Lower leg skin (tissue), 4 donors: ENCODE measurements at regions not wholly inside any gene's neighbourhood (a gene's known extent, or its start where the extent isn't known, plus 50 kb on each side); places are given as distances from the start of the nearest gene placed in this dataset.

Experiments
- DNase-seq, 2 donors: peaks; one replicate each; pipeline ENCODE4 v3.0.0-alpha.2; 2019; ENCODE audit warnings: low spot score in 2 of 2
- H3K4me3 ChIP-seq: fragments of 200-600 bp; sonication (generic); 2 replicates; pipeline ENCODE4 v1.5.1; 2017; ENCODE audit warnings: mild to moderate bottlenecking, low read depth; ENCODE audit not compliant: poor library complexity, severe bottlenecking
- POLR2A ChIP-seq, 2 donors: fragments of 450-650 bp; IDR thresholded peaks; one replicate each; pipeline ENCODE4 v1.6.1; 2016 to 2017; ENCODE audit warnings: antibody characterized with exemption in 2 of 2, mild to moderate bottlenecking in 1 of 2, moderate library complexity in 1 of 2
- WGBS, 2 donors: methylation state at CpG; one replicate each; pipeline ENCODE4 v1.1.5; 2018; 5-methylcytosine and 5-hydroxymethylcytosine counted together
- intact Hi-C: fragments of 100-400 bp; cut with DNase I; formaldehyde crosslinking; loops from one replicate; pipeline ENCODE4 v1.15.0; 2023; ENCODE audit warnings: low total_unique reads
- TF ChIP-seq, protein P1 (sequence below), 3 donors: fragments of 450-650 bp; IDR thresholded peaks; one replicate each; pipeline ENCODE4 v1.5.1; 2016; ENCODE audit warnings: antibody characterized with exemption in 3 of 3, mild to moderate bottlenecking in 3 of 3, moderate library complexity in 2 of 3

DNA sequence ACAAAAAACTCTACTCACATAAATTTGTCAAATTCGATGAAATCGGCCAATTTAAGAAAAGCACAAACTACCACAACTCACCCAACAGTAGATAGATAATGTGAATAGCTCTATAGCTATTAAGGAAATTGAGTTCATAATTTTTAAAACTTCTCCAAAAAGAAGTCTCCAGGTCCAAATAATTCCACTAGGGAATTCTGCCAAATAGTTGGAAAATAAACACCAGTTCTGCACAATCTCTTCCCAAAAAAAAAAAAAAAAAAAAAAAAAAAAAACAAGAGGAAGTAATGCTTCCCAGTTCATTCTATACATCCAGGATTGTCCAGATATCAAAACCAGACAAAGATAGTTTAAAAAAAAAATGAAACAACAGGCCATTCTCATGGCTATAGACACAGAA, 164.2 kb downstream of the POLR2M start:
- no peak for TF ChIP-seq POLR2A (IDR thresholded peaks at IDR 0.05)
- TF ChIP-seq, protein P1, sequence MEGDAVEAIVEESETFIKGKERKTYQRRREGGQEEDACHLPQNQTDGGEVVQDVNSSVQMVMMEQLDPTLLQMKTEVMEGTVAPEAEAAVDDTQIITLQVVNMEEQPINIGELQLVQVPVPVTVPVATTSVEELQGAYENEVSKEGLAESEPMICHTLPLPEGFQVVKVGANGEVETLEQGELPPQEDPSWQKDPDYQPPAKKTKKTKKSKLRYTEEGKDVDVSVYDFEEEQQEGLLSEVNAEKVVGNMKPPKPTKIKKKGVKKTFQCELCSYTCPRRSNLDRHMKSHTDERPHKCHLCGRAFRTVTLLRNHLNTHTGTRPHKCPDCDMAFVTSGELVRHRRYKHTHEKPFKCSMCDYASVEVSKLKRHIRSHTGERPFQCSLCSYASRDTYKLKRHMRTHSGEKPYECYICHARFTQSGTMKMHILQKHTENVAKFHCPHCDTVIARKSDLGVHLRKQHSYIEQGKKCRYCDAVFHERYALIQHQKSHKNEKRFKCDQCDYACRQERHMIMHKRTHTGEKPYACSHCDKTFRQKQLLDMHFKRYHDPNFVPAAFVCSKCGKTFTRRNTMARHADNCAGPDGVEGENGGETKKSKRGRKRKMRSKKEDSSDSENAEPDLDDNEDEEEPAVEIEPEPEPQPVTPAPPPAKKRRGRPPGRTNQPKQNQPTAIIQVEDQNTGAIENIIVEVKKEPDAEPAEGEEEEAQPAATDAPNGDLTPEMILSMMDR (IDR thresholded peaks at IDR 0.05) = no peak
- DNase-seq = no peak
- intact Hi-C loops = no loop called here
- WGBS, 2 donors = 79 to 95% methylated on average over 2 of the region's 2 CpGs
- no peak overlapping the region for H3K4me3 ChIP-seq

GRCh38 chr15:57872281-57873030, 165.9 kb downstream of the POLR2M start:
- no peak overlapping the region for H3K4me3 ChIP-seq
- no peak for TF ChIP-seq POLR2A (IDR thresholded peaks at IDR 0.05)
- TF ChIP-seq, protein P1 (IDR thresholded peaks at IDR 0.05) = no peak
- intact Hi-C loops = no loop called here
- DNase-seq = no peak
- WGBS, 2 donors = 50 to 59% methylated on average over 6 of the region's 6 CpGs

GRCh38 chr15:57873564-57874209, 167.2 kb downstream of the POLR2M start:
- DNase-seq = no peak
- no peak overlapping the region for H3K4me3 ChIP-seq
- intact Hi-C loops = no loop called here
- TF ChIP-seq, protein P1 (IDR thresholded peaks at IDR 0.05) = no peak
- TF ChIP-seq POLR2A (IDR thresholded peaks at IDR 0.05) = no peak
- 77 to 78% methylated on average over 2 of the region's 2 CpGs for WGBS, 2 donors

DNA sequence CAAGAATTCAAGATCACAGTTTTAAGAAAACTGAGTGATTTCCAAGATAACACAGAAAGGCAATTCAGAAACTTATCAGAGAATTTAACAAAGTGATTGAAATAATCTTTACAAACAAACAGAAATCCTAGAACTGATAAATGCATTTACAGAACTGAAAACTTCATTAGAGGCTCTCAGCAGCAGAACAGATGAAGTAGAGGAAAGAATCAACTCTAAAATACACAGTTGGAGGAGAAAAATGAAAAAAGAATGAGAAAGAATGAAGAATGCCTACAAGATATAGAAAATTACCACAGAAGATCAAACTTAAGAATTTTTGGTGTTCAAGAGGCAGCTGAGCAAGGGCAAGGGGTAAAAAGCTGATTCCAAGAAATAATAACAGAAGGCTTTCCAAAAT, 168.8 kb downstream of the POLR2M start:
- TF ChIP-seq, protein P1 (IDR thresholded peaks at IDR 0.05) = no peak
- no peak for TF ChIP-seq POLR2A (IDR thresholded peaks at IDR 0.05)
- intact Hi-C loops = no loop called here

DNA sequence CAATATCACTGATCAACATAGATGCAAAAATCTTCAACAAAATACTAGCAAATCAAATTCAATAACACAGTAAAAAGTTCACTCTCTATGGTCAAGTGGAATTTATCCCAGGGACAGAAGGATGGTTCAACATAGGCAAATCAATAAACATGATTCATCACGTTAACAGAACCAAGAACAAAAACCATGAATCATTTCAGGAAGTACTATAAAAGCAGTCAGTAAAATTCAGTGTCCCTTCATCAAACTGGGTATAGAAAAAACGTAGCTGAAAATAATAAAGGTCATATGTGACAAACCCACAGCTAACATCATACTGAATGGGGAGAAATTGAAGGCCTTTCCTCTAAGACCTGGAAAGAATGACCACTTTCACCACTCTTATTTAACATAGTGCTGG, 172.1 kb downstream of the POLR2M start:
- intact Hi-C loops = no loop called here

More for the DNA sequence above, 168.8 kb downstream of the POLR2M start:
- no peak for DNase-seq
- H3K4me3 ChIP-seq = no peak overlapping the region

More for the DNA sequence above, 172.1 kb downstream of the POLR2M start:
- TF ChIP-seq POLR2A (IDR thresholded peaks at IDR 0.05) = no peak
- TF ChIP-seq, protein P1 (IDR thresholded peaks at IDR 0.05) = no peak
- 14 to 36% methylated on average over 2 of the region's 2 CpGs for WGBS, 2 donors
- DNase-seq = no peak
- H3K4me3 ChIP-seq = no peak overlapping the region
